ENCODE measurements at regions not wholly inside any gene's neighbourhood (a gene's known extent, or its start where the extent isn't known, plus 50 kb on each side); places are given as distances from the start of the nearest gene placed in this dataset.
"Not testable (repeated sequence)": the region's sequence is repeated elsewhere in the genome, so short reads cannot be mapped to it uniquely, and the experiment has no call there.

DNA sequence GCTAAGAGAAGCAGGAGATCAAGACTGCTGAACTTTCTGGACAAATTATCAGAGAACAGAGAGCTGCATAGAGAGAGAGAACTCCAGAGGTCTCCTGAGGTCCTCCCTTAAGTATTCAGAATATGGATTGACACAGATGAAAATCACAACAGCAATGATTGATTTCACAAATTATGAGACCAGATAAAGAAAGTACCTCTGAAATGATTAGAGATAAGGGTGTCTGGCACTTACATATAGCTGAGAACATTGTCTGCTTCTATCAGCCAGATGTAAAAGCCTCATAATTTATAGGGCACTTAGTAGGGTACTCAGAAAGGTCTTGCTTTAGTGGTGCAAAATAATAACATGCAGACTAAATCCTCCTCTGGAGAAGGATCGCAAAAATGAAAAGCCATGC, 1301.8 kb downstream of the BRINP3 start:
- no peak for DNase-seq

DNA sequence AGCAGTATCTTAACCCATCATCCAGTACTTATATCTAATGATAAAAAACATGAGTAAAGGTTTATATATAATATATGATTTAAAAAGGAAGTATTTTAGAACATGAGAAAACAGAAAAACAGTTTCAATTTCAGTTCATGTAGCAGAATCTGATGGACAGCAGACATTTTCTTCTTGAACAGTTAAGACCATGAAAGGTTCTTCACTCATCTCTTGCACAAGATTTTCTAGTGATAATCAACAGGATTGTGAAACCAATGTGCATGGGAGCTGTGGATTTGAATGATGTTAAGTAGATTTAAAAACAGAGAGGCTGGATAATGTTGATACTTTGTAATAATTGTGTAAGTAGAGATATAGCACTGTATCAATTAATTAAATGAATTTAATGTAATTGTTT, 1297.6 kb downstream of the BRINP3 start:
- DNase-seq = no peak

DNA sequence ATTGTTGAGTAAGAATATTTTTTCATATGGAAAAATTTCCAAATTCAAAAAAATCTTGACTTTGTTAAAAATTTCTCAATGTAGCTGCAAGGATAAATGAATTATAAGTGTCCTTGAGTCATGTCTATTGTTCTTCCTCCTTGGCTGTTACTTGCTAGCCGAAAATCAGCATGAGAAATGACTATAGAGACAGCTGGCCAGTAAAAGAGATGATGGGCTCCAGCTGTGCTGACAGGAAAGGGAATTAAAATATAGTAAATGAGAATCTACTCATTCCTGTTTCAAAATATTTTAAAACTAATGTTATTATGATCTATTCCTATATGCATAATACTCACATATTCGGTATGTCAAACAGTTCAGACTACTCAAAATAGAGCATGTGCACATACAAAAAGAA, 1292.6 kb downstream of the BRINP3 start:
- DNase-seq = no peak

DNA sequence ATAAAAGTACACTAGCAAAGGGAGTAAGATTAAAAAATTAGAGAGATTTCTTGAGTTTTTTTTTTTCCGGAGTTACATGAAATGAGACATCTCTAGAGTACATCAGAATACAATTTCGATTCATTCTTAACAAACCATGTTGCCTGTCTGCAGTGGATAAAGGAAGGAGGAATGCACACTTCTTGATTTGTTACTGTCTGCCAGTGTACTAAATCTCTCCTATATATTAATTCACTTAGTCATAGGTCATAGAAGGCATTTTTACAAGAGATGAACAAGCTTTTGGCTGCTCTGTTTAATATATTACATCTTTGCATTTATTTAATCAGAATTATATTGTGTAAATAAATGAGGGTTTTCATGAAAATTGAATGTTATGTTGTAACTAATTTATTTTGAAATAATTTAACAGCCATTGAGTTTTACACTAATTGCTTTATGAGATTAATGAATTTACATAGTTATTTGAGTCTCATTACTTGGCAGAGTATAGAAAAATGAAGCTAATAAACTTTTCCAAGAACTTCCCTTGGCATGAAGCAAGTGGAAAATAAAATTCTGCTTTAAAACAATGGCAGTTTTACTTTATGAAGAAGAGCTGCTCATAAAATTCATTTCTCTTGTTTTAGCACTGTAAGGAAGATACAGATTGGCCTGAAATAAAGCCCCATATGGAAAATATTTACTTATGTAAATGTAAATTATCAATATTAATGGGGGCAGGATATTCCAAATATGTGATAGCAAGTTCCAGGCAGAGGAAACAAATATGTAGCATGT, 1284.7 kb downstream of the BRINP3 start:
- no peak for DNase-seq

DNA sequence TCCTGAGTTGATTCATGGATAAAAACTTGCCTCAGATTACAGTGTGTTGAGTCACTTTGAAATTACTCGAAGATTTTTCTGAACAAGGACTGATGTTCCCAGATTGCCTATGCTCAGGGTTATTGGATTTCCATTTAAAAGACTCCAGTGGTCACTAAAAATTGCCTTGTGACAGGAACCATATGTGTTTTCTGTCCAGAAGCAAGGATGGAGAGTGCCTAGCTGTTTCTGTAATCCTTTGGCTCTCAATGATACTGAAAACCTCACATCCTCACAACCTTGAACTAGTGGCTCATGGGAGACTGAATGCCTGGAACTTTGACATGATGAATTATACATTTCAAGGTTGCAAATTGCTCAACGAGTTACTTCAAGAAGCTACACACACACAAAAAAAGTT, 1271.8 kb downstream of the BRINP3 start:
- DNase-seq = no peak

DNA sequence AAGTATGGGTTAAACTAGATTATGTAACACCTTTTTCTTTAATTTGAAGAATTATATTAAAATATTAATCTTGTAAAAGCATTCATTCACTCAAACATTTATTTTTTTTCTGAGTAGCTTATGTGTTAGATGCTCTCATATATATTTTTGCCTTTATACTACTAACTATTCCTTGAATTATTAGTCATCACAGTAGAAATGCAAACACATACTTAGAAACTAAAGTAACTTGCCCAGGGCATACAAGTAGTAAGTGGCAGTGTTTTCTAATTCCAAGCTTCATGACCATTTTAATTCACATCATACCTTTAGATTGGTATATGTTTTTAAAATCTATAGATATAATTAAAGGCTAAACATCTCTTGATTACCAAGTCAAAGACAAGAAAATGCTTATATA, 1271.0 kb downstream of the BRINP3 start:
- no peak for DNase-seq

DNA sequence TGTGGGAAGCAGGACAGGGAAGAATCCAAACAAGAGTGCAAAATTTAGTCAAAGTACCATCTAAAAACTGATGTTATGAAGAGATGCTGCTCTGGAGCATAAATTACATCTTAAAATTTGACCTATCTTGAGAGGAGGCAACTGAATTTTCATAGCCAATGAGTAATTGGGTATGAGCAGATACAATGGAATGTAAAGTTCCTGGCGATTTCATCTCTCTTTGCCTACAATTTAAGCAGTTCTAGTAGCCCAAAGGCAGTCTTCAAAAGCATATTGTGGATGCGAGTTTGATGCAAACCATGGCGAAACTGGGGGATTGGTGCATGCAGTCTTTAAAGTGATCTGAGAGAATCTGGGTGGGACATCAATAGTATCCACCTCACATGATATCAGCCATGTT, 1265.9 kb downstream of the BRINP3 start:
- no peak for DNase-seq

DNA sequence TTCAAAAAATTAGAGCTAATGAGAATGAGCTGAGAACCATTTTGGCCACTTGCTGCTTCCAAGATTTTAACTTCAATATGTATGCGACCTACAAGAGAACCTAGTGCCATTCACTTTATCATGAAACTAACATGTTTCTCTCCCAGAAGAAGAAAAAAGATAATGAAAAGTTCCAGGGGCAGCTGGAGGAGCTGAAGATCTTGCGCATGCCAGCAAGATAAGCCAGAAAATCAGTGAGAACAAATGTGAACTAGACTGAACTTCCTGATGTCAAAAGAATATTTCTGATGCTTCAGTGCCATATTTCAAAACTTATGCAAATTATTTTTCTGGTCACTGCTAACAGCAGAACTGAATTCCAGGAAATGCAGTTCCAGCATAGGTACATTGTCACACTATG, 1265.1 kb downstream of the BRINP3 start:
- no peak for DNase-seq

DNA sequence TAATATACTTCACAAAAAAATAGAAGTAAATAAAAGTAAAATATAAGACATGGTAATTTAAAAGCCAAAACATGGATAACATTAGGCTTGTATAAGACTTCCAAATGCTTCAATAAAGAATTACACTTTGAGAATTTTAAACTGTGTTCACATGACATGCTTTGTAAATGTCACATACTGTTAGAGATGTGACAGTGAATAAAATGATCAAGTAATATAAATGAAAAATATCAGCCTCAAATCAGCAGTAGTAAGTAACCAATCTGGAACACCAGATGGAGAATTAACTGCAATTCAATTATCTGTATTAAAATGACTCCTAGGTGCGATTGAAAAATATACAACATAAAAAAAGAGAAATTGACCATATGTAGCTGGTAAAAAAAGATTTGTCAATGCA, 1260.8 kb downstream of the BRINP3 start:
- DNase-seq = no peak

DNA sequence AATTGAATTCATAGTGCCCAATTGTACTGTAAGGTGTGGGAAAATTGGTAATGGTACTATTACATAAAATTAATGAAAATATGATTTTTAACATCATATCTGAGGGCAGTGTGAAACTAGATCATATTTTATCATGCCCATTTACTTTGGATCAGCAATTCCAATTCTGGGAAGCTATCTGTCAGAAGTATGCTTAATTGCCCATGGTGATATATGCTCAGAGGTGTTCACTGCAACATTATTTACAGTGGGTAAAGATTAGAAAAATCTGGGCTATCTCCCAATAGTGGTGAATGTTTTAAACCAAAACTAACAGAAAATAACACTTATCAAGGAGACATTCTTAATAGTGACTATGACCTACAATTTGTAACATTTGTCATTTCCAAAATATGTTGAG, 1260.0 kb downstream of the BRINP3 start:
- DNase-seq = no peak

DNA sequence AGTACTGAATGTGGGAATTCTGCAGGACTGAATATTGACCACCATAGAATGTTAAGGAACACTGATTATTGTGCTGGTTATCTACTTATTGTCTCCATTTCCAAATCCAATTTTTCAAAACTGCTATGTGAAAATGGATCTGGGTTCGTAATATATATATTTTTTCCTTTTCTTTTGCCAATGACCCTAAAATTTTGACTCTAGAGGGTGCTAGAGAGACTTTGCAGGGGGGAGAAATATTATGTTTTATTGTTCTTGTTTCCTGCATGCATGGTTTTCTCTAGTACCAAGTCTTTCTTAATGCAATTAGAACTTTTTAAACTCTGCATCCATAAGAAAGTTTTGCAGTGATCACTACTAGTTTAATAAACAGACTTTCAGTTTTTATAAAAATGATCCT, 1256.9 kb downstream of the BRINP3 start:
- DNase-seq = no peak

DNA sequence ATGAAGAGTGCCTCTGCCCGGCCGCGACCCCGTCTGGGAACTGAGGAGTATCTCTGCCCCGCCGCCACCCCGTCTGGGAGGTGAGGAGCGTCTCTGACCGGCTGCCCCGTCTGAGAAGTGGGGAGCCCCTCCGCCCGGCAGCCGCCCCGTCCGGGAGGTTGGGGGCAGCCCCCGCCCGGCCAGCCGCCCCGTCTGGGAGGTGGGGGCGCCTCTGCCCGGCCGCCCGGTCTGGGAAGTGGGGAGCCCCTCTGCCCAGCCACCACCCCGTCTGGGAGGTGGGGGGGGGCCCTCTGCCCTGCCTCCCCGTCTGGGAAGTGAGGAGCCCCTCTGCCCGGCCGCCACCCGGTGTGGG, 1251.9 kb downstream of the BRINP3 start:
- DNase-seq = not testable (repeated sequence)

DNA sequence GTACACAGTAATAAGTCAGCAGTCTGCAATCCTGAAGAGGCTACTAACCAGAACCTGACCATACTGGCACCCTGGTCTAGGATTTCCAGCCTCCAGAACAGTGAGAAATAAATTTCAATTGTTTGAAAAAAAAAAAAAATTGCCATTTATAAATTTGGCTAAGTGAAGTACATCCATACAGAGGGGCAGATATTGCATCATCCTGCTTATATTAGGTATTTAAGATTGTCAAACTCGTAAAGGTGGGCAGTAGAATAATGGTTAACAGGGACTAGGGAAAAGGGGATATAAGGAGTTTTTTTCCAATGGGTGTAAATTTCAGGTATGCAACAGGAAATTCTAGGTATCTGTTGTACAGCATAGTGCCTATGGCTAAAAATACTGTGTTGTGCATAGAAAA, 1250.9 kb downstream of the BRINP3 start:
- DNase-seq = no peak

DNA sequence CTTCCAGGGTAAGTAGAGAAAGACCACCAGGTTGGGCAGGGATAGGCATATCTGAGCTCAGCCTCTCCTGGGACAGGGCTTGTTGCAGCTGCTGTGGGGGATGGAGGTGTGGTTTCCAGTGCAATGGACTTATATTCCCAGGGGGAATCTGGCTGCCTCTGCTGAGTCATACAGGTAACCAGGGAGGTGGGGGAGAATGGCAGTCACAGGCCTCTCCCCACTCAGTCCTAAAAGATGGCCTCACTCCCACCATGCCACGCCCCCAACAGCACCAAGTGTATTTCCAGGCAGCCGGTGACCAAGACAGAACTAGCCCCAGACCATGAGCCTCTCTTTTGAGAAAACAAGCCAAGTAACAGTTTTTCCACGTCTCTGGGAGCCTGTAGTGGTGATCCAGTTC, 1240.7 kb downstream of the BRINP3 start:
- no peak for DNase-seq

DNA sequence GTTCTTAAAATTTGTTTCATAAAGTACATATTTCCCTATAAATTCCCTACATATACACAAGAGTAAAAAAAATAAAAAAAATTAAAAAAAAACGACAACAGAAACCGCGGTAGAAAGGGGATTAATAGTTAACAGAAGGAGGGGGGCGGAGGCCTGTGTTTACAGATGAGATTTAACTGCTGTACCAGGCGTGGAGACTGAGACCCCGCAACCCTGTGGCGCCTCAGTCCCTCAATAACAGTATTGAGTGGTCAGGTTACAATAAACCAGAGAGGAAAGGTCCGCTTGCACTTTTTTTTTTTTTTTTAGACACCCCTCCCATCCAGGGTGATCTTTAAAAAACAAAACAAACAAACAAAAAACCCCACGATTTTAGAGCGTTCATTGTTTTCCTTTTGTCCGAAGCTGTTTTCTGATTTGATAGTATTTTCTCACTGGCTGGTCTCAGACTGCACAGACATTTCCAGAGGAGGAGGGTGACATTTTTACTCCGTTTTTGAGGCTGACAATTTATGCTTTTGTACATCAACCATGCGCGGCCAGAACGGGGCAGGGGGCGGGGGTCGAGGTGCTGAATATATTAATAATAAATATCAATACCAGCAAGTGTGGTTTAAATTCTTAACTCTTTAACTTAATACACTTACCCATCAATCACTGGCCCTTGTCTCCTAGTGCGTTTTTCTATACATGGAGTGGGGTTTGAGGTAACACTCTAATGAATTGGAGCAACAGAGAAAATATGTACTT, 1223.9 kb downstream of the BRINP3 start:
- DNase-seq = no peak

DNA sequence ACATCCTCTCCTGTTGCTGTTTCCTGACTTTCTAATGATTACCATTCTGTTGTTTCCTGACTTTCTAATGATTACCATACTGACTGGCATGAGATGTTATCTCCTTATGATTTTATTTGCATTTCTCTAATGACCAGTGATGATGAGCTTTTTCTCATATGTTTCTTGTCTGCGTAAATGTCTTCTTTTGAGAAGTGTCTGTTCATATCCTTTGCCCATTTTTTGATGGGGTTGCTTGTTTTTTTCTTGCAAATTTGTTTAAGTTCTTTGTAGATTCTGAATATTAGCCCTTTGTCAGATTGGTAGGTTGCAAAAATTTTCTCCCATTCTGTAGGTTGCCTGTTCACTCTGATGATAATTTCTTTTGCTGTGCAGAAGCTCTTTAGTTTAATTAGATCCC, 1216.5 kb downstream of the BRINP3 start:
- not testable (repeated sequence) for DNase-seq

DNA sequence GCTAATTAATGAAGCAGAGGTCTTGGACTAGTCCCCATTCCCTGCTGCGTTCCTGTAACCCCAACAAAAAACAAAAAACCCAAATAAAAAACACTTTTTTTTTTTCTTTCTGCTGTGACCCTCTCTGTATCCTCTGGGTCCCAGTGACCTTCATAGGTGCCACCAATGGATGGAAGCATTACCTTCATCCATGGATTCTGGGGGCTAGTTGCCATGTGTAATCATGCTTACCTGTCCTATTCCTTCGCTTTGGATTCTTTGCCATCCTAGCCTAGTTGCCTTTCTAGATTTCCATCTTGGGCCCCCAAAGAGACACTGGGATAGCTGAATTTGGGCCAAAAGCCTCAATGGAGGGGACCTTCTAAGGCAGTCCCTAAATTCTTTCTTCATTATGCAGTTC, 1208.7 kb downstream of the BRINP3 start:
- DNase-seq = no peak

DNA sequence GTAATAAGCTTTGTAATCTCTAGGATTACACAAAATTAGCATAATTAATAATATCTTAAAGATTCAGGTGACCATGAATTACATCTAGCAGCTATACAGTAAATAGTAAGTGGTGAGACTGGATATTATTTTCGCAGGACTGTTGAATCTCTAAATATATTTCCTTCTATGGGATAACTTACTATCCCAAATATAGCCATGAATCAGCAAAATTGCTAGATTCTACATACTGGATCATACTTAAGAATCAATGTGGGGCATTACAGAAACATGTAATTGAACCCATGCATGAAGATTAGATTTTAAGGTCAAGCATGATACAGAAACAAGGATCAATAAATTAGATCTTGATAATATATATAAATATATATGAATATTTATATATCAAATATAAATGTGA, 1203.4 kb downstream of the BRINP3 start:
- DNase-seq = no peak

DNA sequence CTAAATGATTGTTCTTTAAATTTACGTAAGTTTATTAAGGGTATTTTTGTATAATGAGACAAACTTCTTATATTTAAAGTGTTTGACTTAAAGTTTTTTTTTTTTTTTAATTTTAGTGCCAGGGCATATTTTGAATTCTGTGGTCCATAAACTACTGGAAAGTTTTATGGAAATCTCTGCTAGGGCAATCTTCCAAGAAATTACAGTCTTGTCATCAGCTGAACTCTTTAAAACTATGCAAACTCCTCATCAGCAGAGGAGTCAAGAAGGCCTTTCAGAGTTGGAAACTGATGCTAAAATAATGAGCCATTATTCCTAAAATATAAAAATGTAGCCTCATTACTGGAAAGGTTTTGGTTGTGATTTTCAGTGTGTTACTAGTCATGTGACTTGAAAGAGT, 1201.9 kb downstream of the BRINP3 start:
- DNase-seq = no peak

DNA sequence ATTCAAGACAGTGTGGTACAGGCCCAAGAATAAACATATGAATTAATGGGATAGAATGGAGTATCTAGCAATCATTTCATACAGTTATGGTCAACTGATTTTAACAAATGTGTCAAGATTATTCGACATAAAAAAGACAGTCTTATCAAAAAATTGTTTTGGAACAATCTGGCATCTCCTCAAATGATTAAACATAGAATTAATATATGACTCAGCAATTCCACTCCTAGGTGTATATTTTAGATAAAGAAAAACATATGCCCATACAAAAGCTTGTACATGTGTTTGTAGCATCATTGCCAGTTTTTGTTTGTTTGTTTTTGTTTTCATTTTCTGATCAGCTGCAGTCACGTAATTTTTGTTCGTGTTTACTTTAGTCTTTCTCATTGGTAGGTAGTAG, 1188.3 kb downstream of the BRINP3 start:
- DNase-seq = no peak

DNA sequence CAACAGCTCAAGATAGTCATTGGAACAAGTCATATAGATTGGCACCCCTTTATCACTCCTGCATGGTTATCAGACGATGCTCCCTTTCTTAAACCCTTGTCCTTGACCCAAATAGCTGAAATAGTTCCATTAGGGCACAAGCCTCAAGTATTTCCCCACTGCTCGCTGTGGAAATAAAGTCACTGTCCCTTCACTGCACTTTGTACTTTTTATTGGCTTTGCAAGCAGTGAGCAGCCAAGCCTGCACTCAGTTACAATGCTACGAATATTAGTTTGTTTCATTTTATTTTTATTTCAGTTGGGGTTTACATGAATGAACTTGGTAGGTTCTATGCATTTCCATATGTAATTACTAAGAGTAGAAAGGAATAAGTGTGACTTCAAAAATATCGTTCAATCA, 1176.4 kb downstream of the BRINP3 start:
- DNase-seq = no peak

DNA sequence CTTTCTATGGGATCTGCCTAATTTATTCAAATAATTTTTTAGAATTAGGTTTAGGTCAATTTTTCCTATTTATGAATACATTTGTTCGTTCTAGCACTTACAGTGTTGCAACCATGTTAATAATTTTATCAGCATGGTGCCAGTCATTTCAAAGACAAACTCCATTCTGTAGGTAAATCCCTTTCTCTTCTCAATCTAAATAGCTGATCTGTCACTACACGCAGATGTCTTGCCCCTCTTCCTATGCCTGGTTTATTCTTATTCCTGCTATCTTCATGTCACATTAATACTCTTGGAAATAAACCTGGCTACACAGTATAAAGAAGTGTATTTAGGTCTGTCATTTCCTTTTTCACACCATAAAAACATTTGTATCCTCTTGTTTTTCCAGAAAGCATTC, 1172.4 kb downstream of the BRINP3 start:
- no peak for DNase-seq

DNA sequence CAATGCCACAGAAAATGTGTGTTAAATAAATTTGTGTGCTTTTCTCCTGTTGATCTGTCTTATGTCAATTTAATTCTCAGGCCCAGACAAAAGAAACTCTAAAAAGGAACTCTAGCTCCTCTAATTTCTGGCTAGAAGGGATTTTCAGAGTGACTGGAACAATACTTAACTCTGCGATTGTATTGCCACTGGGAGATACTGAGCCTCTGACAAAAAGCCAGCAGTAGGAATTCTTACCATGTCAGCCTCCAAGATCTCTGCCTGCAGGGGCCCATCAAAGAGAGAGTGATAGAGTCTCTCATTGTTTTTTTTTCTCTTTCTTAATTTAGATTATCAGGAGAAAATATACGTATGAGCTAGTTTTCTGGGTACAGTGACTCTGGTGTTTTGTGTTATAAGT, 1165.7 kb downstream of the BRINP3 start:
- DNase-seq = no peak

DNA sequence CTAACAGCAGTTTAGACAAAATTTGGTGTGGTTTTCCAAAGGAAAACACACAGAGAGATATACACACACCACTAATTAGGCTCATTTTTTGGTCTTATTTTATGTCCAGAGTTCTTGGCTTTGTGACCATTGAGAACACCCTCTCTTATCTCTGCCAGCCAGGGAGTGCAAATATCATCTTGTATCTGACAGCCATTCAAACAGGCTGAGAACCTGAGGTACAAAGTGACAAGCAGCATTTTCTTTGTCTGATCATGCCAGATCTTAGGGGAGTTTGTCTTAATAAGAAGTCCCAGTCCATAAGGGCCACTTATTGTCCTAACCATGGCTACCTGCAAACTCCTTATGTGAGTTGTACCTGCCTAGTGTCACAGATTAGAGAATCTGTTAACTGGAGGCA, 1165.2 kb downstream of the BRINP3 start:
- no peak for DNase-seq

DNA sequence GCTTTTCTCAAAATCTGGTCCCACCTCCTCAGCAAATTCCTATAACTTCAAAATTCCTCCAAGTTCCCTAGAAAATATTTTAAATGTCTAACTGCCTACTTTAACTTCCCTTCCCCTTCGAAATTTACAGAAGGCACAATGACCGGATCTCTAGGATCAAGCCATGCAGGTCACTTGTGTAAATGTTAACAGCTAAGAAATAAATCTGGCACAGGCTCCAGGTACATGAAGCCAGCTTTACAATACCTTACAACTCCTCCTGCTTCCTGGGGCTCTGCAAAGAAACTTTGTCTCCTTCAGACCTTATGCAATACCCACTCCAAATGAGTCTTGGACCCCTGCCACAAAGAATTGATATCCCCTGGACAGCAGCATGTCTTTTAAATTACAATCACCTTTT, 1164.2 kb downstream of the BRINP3 start:
- no peak for DNase-seq

All from amniotic stem cell (primary cell).